Body of pancreas (tissue), 4 donors: ENCODE measurements at regions not wholly inside any gene's neighbourhood (a gene's known extent, or its start where the extent isn't known, plus 50 kb on each side); places are given as distances from the start of the nearest gene placed in this dataset.

Experiments used
- ATAC-seq: fragments of 150-250 bp; one replicate; pipeline ENCODE4 v1.9.1; 2016
- DNase-seq, 4 donors: peaks; one replicate each; pipeline ENCODE4 v3.0.0-alpha.2; 2019
- H3K27ac ChIP-seq, 4 donors: fragments of 200-600 bp; sonication (generic); 1 replicate in 3 of 4; 2 replicates in 1 of 4; pipeline versions ENCODE4 v1.5.1 to v1.6.1; 2016 to 2019; ENCODE audit warnings: mild to moderate bottlenecking in 1 of 4, mixed read lengths in 1 of 4, moderate library complexity in 1 of 4
- H3K27me3 ChIP-seq, 2 donors: fragments of 200-600 bp; sonication (generic); one replicate each; pipeline ENCODE4 v1.6.0; 2016; ENCODE audit warnings: mild to moderate bottlenecking in 1 of 2
- H3K36me3 ChIP-seq, 2 donors: fragments of 200-600 bp; sonication (generic); replicated peaks in 1 of 2; 2 replicates each; pipeline ENCODE4 v1.5.1; 2016; ENCODE audit warnings: low read depth in 2 of 2; ENCODE audit not compliant: insufficient read depth in 1 of 2
- H3K4me1 ChIP-seq: fragments of 200-600 bp; sonication (generic); one replicate; pipeline ENCODE4 v1.6.0; 2016
- H3K4me3 ChIP-seq, 2 donors: fragments of 200-600 bp; sonication (generic); 1 replicate in 1 of 2; 2 replicates in 1 of 2; pipeline ENCODE4 v1.5.1; 2016 to 2019
- H3K9me3 ChIP-seq, 3 donors: fragments of 200-600 bp; sonication (generic); 1 replicate in 2 of 3; 2 replicates in 1 of 3; pipeline ENCODE4 v1.5.1; 2016
- CTCF ChIP-seq, 7 experiments: fragments of 450-650 bp in 4 of 7; fragments of 200-600 bp in 3 of 7; sonication (generic) in 3 of 7; IDR thresholded peaks; one replicate each; pipeline ENCODE4 v1.5.1; 2016 to 2019; ENCODE audit warnings: antibody characterized with exemption in 7 of 7
- POLR2A ChIP-seq, 3 donors: fragments of 450-650 bp; IDR thresholded peaks; one replicate each; pipeline ENCODE4 v1.6.1; 2016; ENCODE audit warnings: antibody characterized with exemption in 3 of 3, mild to moderate bottlenecking in 2 of 3
- WGBS, 2 donors: methylation state at CpG; one replicate each; pipeline ENCODE4 v1.1.5; 2017; 5-methylcytosine and 5-hydroxymethylcytosine counted together
- intact Hi-C: fragments of 100-400 bp; cut with DNase I; formaldehyde crosslinking; loops from one replicate; pipeline ENCODE4 v1.15.1; 2023

DNA sequence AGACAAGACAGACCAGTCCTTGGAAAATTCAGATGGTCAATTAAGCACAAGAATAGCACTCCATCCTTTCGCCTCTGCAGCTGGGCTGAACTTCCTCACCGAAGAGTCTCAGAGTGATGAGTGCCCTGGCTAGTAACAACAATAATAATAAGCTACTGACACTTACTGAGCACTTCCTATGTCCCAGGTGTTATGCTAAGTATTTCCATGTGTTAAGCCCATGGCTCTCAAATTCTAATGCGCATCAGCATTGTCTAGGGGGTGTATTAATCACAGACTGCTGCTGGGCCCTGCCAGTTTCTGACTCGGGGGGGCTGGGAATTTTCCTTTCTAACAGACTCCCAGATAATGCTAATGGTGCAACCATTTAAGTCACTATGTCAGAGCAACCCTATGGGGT, 118.2 kb upstream of the LRFN2 start:
- WGBS, 2 donors: 69 to 85% methylated on average over 4 of the region's 4 CpGs
- no peaks in the 10 kb centered on the region for H3K9me3 ChIP-seq

GRCh38 chr6:40701352-40702007, 114.3 kb upstream of the LRFN2 start:
- 41 to 64% methylated on average over 3 of the region's 3 CpGs for WGBS, 2 donors
- Histone ChIP-seq H3K4me3 (no peak overlapping the region), H3K4me1 (no peaks in the 10 kb centered on the region), H3K36me3 (no peaks in the 10 kb centered on the region), H3K27me3 (no peaks in the 10 kb centered on the region), H3K27ac (no peak overlapping the region), H3K9me3 (no peaks in the 10 kb centered on the region)
- ATAC-seq (no peak), DNase-seq (no peak)
- no peak for TF ChIP-seq CTCF (IDR thresholded peaks at IDR 0.05)
- intact Hi-C loops: no loop called here

More for the DNA sequence above, 118.2 kb upstream of the LRFN2 start:
- H3K27me3 ChIP-seq: no peaks in the 10 kb centered on the region
- no peak for DNase-seq
- H3K36me3 ChIP-seq: no peaks in the 10 kb centered on the region
- H3K4me3 ChIP-seq: no peak overlapping the region
- no peaks in the 10 kb centered on the region for H3K4me1 ChIP-seq
- intact Hi-C loops: no loop called here
- no peak for ATAC-seq
- no peak overlapping the region for H3K27ac ChIP-seq
- TF ChIP-seq CTCF (IDR thresholded peaks at IDR 0.05) (no peak), POLR2A (IDR thresholded peaks at IDR 0.05) (no peak)

- WGBS, 2 donors: 38% methylated on average over 4 of the region's 4 CpGs
- intact Hi-C loops: no loop called here
- no peak for ATAC-seq
Observed at GRCh38 chr6:40700006-40700580, 112.9 kb upstream of the LRFN2 start.

GRCh38 chr6:40695750-40696415, 108.7 kb upstream of the LRFN2 start:
- TF ChIP-seq POLR2A (IDR thresholded peaks at IDR 0.05) (no peak), CTCF (IDR thresholded peaks at IDR 0.05) (no peak)
- no peaks in the 10 kb centered on the region for H3K4me1 ChIP-seq
- H3K9me3 ChIP-seq: no peaks in the 10 kb centered on the region
- no peak overlapping the region for H3K27ac ChIP-seq
- H3K27me3 ChIP-seq: no peaks in the 10 kb centered on the region
- H3K36me3 ChIP-seq: no peaks in the 10 kb centered on the region
- H3K4me3 ChIP-seq: no peak overlapping the region
- ATAC-seq (no peak), DNase-seq (peak in 1 of 4 donors; percentile 33)
- WGBS, 2 donors: 65 to 71% methylated on average over 8 of the region's 8 CpGs
- intact Hi-C loops: no loop called here

More at GRCh38 chr6:40700006-40700580, 112.9 kb upstream of the LRFN2 start:
- no peak for DNase-seq
- H3K36me3 ChIP-seq: no peaks in the 10 kb centered on the region
- no peaks in the 10 kb centered on the region for H3K4me1 ChIP-seq
- TF ChIP-seq CTCF (IDR thresholded peaks at IDR 0.05) (no peak), POLR2A (IDR thresholded peaks at IDR 0.05) (no peak)
- H3K9me3 ChIP-seq: no peaks in the 10 kb centered on the region
- no peak overlapping the region for H3K4me3 ChIP-seq
- no peaks in the 10 kb centered on the region for H3K27me3 ChIP-seq
- H3K27ac ChIP-seq: no peak overlapping the region
